ENCODE measurements at regions not wholly inside any gene's neighbourhood (a gene's known extent, or its start where the extent isn't known, plus 50 kb on each side); places are given as distances from the start of the nearest gene placed in this dataset.

DNA sequence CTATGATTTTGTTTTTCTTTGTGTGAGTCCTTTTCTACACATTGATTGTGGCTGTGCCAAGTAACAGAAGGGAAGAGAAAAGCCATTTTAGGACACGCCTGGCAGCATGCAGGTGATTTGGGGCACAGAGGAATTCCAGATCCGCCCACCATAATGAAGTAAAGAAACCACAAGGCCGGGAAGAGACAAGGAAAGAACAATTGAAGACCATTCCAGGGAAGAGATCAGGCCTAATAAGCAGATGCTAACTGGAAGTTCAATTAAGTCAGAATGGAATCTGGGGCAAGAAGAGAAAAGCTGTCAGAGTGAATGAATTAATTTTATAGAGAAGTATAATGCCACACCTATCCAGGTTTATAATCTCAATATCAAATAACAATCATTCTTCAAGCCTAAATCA is 110.2 kb upstream of the ISL1 start:
- TF ChIP-seq ZFX (IDR thresholded peaks at IDR 0.05; ENCODE audit: borderline replicate concordance) = no peak
- no peak for TF ChIP-seq CTCF (IDR thresholded peaks at IDR 0.05)
- H3K27ac ChIP-seq = no peak overlapping the region

DNA sequence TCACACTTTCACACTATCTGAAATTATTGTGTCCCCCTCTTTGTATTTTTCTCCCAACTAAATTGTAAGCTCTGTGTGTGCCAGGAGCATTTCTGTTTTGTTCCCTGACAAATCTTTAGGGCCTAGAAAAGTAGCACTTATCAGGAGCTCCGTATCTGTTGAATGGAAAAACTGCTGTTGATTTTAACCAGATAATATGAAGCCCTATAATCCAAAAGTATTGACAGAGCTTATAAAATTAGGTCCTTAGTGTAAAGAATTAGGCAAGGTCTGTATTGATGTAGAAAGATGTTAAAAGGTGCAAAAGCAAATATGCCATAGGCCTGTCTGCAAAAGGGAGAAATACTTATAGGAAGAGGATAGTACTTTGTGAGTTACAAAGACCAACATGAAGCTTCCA is 109.4 kb upstream of the ISL1 start:
- H3K27ac ChIP-seq = no peak overlapping the region
- no peak for TF ChIP-seq ZFX (IDR thresholded peaks at IDR 0.05; ENCODE audit: borderline replicate concordance)
- no peak for TF ChIP-seq CTCF (IDR thresholded peaks at IDR 0.05)

DNA sequence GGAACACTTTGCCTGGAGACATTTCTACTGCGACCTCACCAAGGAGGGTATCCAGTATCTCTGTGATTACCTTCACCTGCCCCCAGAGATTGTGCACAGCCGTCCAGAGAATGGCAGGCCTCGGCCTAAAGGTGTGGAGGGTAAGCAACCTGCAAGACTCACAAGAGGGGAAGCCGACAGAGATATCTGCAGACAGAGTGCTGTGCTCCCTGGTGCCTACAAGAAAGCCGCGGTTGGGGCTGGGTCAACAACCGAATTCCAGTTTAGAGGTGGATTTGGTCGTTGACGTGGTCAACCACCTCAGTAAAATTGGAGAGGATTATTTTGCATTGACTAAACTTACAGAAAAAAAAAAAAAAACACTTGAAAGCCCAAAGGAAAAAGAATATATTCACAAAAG is 107.8 kb upstream of the ISL1 start:
- H3K27ac ChIP-seq = no peak overlapping the region
- TF ChIP-seq ZFX (IDR thresholded peaks at IDR 0.05; ENCODE audit: borderline replicate concordance) (no peak), CTCF (IDR thresholded peaks at IDR 0.05) (no peak)

- no peak overlapping the region for H3K27ac ChIP-seq
- no peak for TF ChIP-seq CTCF (IDR thresholded peaks at IDR 0.05)
- no peak for TF ChIP-seq ZFX (IDR thresholded peaks at IDR 0.05; ENCODE audit: borderline replicate concordance)
Observed at GRCh38 chr5:51276250-51276649, 107.0 kb upstream of the ISL1 start.

DNA sequence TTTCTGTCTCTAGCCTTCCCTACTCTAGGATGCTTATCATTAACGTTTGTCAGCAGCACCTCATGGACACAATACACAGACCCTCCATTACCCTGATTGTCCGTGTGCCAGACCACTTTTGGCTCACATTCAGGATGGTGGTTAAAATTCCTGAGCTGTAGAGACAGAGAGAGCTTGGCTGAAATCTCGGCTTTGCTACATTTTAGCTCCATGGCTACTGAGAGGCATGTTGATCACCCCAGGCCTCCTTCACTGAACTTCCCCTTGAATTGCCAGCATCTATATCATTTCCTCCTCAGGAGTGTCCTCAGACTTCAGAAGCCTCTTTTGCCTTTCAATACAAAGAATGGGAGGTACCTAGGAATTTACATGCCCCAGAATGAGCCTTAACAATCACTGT is 104.7 kb upstream of the ISL1 start:
- TF ChIP-seq ZFX (IDR thresholded peaks at IDR 0.05; ENCODE audit: borderline replicate concordance) = no peak
- no peak for TF ChIP-seq CTCF (IDR thresholded peaks at IDR 0.05)
- no peak overlapping the region for H3K27ac ChIP-seq

- TF ChIP-seq ZFX (IDR thresholded peaks at IDR 0.05; ENCODE audit: borderline replicate concordance) (no peak), CTCF (IDR thresholded peaks at IDR 0.05) (no peak)
- no peak overlapping the region for H3K27ac ChIP-seq
Observed at GRCh38 chr5:51279983-51280706, 103.1 kb upstream of the ISL1 start.

GRCh38 chr5:51286046-51286445 is 97.2 kb upstream of the ISL1 start:
- TF ChIP-seq ZFX (IDR thresholded peaks at IDR 0.05; ENCODE audit: borderline replicate concordance) = no peak
- H3K27ac ChIP-seq = no peak overlapping the region

DNA sequence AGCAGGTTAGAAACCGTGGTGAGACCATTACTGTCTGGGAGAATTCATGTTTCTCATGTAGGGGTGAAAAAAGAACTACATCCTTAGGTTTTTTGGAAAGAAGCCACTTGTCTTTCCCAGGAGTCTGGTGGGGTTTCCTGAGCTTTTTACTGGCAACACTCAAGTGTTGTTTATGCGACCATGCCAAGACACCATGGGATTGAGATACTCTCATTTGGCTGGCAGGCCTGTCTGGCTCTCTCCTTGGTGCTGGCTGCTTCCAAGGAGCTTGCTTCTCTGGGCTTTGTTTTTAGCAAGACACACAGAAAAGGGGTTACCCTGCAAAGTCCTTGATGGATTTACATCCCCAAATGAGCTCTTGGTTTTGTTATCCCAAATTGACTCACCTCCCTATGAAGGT is 80.9 kb upstream of the ISL1 start:
- TF ChIP-seq ZFX (IDR thresholded peaks at IDR 0.05; ENCODE audit: borderline replicate concordance) (no peak), CTCF (IDR thresholded peaks at IDR 0.05) (no peak)
- H3K27ac ChIP-seq = no peak overlapping the region
